Aorta (tissue), 5 donors: ENCODE measurements at regions not wholly inside any gene's neighbourhood (a gene's known extent, or its start where the extent isn't known, plus 50 kb on each side); places are given as distances from the start of the nearest gene placed in this dataset.
A peak's percentile ranks its signal among the peaks of the same experiment; 100 is the strongest.

Experiments
- ATAC-seq: fragments of 200-7000 bp; cut with Tn5 transposase; one replicate; pipeline ENCODE4 v1.9.1; 2022; ENCODE audit warnings: moderate library complexity; ENCODE audit not compliant: low FRiP score
- DNase-seq, 2 donors: peaks; one replicate each; pipeline ENCODE4 v3.0.0-alpha.2; 2020
- H3K27ac ChIP-seq, 2 donors: one replicate each; pipeline ENCODE4 v1.5.1; 2013; ENCODE audit warnings: low read length in 2 of 2, mild to moderate bottlenecking in 2 of 2, moderate library complexity in 2 of 2, control low read depth in 1 of 2, inconsistent platforms in 1 of 2, low read depth in 1 of 2
- H3K27me3 ChIP-seq, 2 donors: one replicate each; pipeline ENCODE4 v1.6.1; 2013; ENCODE audit warnings: control low read depth in 1 of 2, low read length in 1 of 2, mild to moderate bottlenecking in 1 of 2, moderate library complexity in 1 of 2; ENCODE audit not compliant: insufficient read depth in 2 of 2, control insufficient read depth in 1 of 2
- H3K36me3 ChIP-seq, 2 donors: one replicate each; pipeline ENCODE4 v1.6.1; 2013; ENCODE audit warnings: control low read depth in 1 of 2, low read length in 1 of 2, mild to moderate bottlenecking in 1 of 2; ENCODE audit not compliant: insufficient read depth in 2 of 2, control insufficient read depth in 1 of 2
- H3K4me1 ChIP-seq, 2 donors: one replicate each; pipeline ENCODE4 v1.6.1; 2013; ENCODE audit warnings: low read length in 2 of 2, control low read depth in 1 of 2, mild to moderate bottlenecking in 1 of 2, moderate library complexity in 1 of 2; ENCODE audit not compliant: insufficient read depth in 2 of 2, control insufficient read depth in 1 of 2
- H3K4me3 ChIP-seq, 2 donors: one replicate each; pipeline ENCODE4 v1.5.1; 2013; ENCODE audit warnings: low read length in 2 of 2, control low read depth in 1 of 2, mild to moderate bottlenecking in 1 of 2
- H3K9me3 ChIP-seq: one replicate; pipeline ENCODE4 v1.6.1; 2013; ENCODE audit warnings: mild to moderate bottlenecking, low read length; ENCODE audit not compliant: control insufficient read depth
- WGBS, 2 donors: extraction: QIAGEN DNeasy Blood & Tissue Kit; methylation state at CpG; one replicate each; pipeline ENCODE4 v1.1.7; 2013; 5-methylcytosine and 5-hydroxymethylcytosine counted together
- intact Hi-C, 2 donors: fragments of 100-400 bp; cut with DNase I; formaldehyde crosslinking; loops; one replicate each; pipeline versions ENCODE4 v1.14.2 to v1.15.0; 2022
- donor health status: healthy with polysubstance abuse.
- donor health status: Bipolar disorder and iron deficiency.
- donor health status: DM: no; HTN: no; CAD: no.
- donor health status: DM: no; HTN: no; CAD: no.
- donor health status: DM: yes; HTN: yes; CAD: no.

DNA sequence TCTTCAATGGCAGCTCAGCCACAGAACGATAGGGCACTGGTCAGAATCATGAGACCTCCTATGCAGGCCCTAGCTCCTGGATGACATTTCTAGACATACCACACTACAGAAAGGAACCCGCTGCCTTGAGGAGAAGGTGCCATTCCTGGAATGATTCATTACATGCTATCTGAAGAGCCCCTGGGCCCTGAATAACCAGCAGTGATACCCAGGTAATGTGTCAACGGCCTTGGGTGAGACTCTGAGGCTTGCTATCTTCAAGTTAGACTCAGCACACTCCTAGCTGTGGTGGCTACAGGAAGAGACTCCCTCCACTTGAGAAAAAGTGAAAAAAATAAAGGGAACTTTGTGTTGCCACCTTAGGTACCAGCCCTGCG lies 161.2 kb upstream of the GRIA4 start:
- no peaks in the 10 kb centered on the region for H3K9me3 ChIP-seq
- H3K27ac ChIP-seq = no peak overlapping the region
- intact Hi-C loops = no loop called here
- H3K4me3 ChIP-seq = no peak overlapping the region
- H3K4me1 ChIP-seq = no peaks in the 10 kb centered on the region
- DNase-seq (no peak), ATAC-seq (peak; percentile 19)
- 89 to 92% methylated on average over 4 of the region's 4 CpGs for WGBS, 2 donors
- H3K27me3 ChIP-seq = no peaks in the 10 kb centered on the region
- no peaks in the 10 kb centered on the region for H3K36me3 ChIP-seq

DNA sequence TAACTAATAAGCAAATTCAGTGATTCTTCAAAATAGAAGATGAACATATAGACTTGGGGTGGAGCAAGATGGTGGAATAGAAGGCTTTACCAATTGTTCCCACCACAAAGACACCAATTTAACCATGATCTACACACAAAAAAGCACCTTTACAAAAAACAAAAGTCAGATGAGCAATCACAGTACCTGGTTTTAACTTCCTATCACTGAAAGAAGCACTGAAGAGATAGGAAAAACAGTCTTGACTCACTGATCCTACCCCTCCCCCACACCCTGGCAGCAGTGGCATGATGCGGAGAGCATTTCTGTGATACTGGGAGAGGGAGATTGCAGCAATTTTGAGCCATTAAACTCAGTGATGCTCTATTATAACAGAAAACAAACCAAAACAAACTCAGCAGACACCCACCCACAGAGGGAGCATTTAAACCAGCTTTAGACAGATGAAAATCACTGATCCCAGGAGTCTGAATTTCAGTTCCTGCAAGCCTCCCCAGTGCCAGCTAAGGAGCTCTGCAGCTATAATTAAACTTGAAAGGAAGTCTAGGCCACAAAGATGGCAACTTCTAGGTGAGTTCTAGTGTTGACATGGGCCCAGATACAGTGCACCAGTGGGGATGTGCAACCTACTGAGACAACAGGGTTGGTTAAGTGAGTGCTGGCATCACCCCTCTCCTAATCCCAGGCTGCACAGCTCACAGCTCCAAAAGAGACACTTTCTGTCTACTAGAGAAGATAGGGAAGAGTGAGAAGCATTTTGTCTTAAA lies 161.8 kb upstream of the GRIA4 start:
- no peaks in the 10 kb centered on the region for H3K36me3 ChIP-seq
- H3K4me1 ChIP-seq = no peaks in the 10 kb centered on the region
- 85 to 96% methylated on average over 1 of the region's 1 CpG for WGBS, 2 donors
- DNase-seq = no peak
- intact Hi-C loops = no loop called here
- no peaks in the 10 kb centered on the region for H3K27me3 ChIP-seq
- ATAC-seq = peak; percentile 11
- H3K9me3 ChIP-seq = no peaks in the 10 kb centered on the region
- no peak overlapping the region for H3K27ac ChIP-seq
- no peak overlapping the region for H3K4me3 ChIP-seq

DNA sequence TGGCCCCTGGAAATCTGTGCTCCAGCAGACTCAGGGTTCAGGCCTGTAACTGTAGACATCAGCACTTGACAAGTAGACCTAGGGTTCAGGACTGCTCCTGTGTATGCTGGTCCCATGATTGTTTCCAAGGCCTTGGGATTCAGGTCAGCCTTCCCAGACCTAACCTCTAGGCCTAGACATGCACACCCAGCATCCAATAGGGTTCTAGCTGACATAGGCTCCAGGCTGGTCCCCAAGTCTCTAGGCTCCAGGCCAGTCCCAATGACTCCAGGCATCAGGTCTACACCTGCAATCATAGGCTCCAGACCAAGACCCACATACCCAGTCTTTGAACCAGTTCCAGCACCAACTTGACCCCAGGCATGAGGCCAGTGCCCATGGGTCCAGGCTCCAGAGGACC lies 166.2 kb upstream of the GRIA4 start:
- no peaks in the 10 kb centered on the region for H3K36me3 ChIP-seq
- ATAC-seq = no peak
- DNase-seq = no peak
- no peaks in the 10 kb centered on the region for H3K27me3 ChIP-seq
- no peaks in the 10 kb centered on the region for H3K4me1 ChIP-seq
- peaks cover 2% of the 10 kb centered on the region for H3K9me3 ChIP-seq
- H3K4me3 ChIP-seq = no peak overlapping the region
- intact Hi-C loops = no loop called here
- no peak overlapping the region for H3K27ac ChIP-seq

DNA sequence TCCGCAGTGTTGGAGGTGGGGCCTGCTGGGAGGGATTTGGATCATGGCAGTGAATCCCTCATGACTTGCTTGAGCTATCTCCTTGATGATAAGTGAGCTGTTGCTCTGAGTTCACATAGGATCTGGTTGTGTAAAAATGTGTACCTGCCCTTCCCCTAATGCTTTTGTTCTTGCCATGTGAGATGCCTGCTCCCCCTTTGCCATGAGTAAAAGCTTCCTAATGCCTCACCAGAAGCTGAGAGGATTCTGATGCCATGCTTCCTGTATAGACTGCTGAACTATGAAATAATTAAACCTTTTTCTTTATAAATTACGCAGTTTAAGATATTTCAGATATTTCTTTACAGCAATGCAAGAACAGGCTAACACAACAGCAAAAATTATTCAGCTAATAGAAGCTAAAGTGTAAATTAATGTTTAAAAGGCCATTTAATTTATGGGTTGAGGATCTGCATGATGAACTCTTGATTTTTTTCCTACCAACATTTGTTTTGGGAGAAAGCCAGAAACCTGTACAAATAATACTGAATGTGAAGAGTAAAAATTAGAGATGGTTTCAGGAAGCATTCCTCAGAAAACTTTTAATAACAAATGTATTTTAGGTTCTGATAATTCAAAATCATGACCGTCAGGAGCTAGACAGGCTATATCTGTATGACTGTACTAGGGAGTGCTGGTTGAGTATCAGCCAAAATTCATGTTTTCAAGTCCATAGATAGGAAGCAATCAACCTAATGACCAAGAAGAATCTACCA lies 177.5 kb upstream of the GRIA4 start:
- no peak for ATAC-seq
- intact Hi-C loops = no loop called here
- H3K36me3 ChIP-seq = no peaks in the 10 kb centered on the region

DNA sequence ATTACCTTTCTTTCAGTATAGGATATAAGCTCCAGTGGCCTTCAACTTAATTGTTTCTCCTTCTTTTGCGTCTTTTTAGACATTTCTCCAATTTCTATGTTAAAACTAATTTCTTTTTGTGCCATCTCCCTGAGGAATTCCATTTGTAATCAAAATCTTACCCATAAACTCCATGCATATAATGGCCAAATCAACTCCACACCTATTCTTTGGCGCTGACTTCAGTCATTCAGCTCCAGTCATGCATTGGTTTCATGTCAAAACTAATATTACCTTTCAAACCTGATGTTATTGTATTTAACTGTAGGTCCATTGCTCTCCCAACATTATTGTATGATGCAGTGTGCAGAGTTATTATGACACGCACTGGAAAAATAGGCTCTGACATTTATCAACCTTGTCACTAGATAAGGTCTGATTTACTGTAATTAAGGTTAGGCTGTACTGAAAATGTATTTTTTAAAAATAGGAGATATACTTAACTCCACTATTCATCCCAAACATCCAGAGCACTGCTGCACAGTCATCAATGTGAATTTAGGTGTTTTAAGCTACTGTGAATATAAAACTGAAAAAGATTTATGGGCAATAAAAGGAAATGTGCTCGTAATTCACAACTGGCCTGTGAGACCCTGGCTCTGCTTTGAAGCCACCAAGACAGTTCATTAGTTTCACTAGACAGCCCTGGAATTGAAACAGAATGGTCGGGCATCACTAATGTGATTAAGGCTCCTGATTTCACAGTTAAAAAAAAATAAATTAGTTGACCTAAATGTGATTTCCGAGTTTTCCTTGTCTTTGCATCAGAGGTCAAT lies 180.6 kb upstream of the GRIA4 start:
- DNase-seq = no peak
- Histone ChIP-seq H3K4me1 (no peaks in the 10 kb centered on the region), H3K4me3 (no peak overlapping the region), H3K27ac (no peak overlapping the region), H3K9me3 (no peaks in the 10 kb centered on the region), H3K36me3 (no peaks in the 10 kb centered on the region), H3K27me3 (no peaks in the 10 kb centered on the region)
- no peak for ATAC-seq
- intact Hi-C loops = no loop called here
- 46 to 48% methylated on average over 6 of the region's 6 CpGs for WGBS, 2 donors

More for the DNA sequence above, 177.5 kb upstream of the GRIA4 start:
- no peak overlapping the region for H3K4me3 ChIP-seq
- no peaks in the 10 kb centered on the region for H3K9me3 ChIP-seq
- H3K27ac ChIP-seq = no peak overlapping the region
- 55% methylated on average over 3 of the region's 3 CpGs for WGBS, 2 donors
- no peaks in the 10 kb centered on the region for H3K4me1 ChIP-seq
- no peaks in the 10 kb centered on the region for H3K27me3 ChIP-seq
- DNase-seq = no peak

DNA sequence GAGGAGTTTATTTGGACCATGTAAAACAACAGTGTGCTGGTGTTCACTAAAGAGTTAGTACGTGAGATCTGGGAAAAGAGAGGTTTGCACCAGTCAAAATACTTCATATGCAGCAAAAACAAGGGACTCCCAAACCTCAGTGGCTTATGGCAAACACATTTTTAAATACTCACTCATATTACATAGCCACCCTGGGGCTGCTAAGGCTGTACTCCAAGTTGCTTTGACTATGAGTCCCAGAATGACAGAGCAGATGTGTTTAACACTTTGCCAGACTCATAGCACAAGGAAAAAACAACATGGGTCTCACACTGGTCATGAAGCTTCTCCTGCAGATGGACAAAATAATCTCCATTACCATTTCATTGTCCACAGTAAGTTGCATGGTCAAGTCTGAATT lies 202.8 kb upstream of the GRIA4 start:
- ATAC-seq (no peak), DNase-seq (no peak)
- Histone ChIP-seq H3K36me3 (no peaks in the 10 kb centered on the region), H3K4me1 (no peaks in the 10 kb centered on the region), H3K27me3 (no peaks in the 10 kb centered on the region), H3K27ac (no peak overlapping the region), H3K4me3 (no peak overlapping the region), H3K9me3 (no peaks in the 10 kb centered on the region)
- 72 to 74% methylated on average over 1 of the region's 1 CpG for WGBS, 2 donors
- intact Hi-C loops = no loop called here

DNA sequence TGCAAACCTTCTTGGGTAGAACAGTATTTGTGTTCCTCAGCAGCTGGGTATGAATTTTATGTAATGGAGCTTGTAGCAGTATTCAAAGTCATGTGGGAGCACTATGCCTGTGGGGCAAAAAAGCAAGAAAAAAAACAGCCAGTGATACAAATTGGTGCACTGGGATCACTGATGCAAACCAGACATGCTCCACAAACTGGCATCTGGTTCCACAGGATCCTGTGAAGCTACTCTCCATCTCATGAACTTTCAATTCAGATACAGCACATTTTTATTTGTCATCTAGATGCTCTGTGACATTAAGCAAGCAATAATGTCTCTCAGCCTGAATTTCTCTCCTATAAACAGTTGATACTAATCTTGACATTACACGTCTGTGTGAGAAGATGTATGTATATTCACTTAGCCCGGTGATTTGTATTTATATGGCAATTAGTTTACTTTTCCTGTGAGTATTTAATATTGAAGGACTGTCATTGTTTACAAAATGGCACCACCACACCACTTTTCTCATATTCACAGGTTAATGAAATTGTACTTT lies 208.5 kb upstream of the GRIA4 start:
- intact Hi-C loops = no loop called here

DNA sequence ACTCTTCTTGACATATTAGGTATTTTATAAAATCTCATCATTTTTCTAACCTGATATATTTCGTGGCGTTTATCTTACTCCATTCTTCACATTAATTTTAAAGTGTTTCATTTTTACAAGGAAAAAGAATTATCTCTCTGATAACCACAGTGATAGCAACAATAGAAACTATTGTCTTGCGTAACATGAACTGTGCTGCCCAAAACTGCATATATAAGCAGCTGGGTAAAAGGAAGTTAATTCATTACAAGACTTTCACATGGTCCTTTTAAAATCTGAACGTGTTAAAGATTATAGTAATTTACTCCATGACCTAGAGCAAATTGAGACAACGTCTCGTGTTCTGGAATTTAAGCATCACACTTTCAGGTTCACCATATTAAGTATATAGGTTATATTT lies 210.4 kb upstream of the GRIA4 start:
- intact Hi-C loops = no loop called here
- no peak overlapping the region for H3K27ac ChIP-seq
- no peaks in the 10 kb centered on the region for H3K4me1 ChIP-seq
- ATAC-seq (no peak), DNase-seq (no peak)
- WGBS, 2 donors = 68 to 70% methylated on average over 6 of the region's 6 CpGs
- H3K9me3 ChIP-seq = no peaks in the 10 kb centered on the region
- no peak overlapping the region for H3K4me3 ChIP-seq
- H3K36me3 ChIP-seq = no peaks in the 10 kb centered on the region
- no peaks in the 10 kb centered on the region for H3K27me3 ChIP-seq

More for the DNA sequence above, 208.5 kb upstream of the GRIA4 start:
- 56 to 61% methylated on average over 2 of the region's 2 CpGs for WGBS, 2 donors
- no peak overlapping the region for H3K4me3 ChIP-seq
- no peaks in the 10 kb centered on the region for H3K27me3 ChIP-seq
- H3K9me3 ChIP-seq = no peaks in the 10 kb centered on the region
- H3K36me3 ChIP-seq = no peaks in the 10 kb centered on the region
- no peak for ATAC-seq
- DNase-seq = no peak
- H3K27ac ChIP-seq = no peak overlapping the region
- H3K4me1 ChIP-seq = no peaks in the 10 kb centered on the region
